GM19043 (cell line): ENCODE measurements at regions not wholly inside any gene's neighbourhood (a gene's known extent, or its start where the extent isn't known, plus 50 kb on each side); places are given as distances from the start of the nearest gene placed in this dataset.

Experiments used
- ATAC-seq: cut with Tn5 transposase; IDR thresholded peaks from one replicate; pipeline ENCODE4 v1.9.1; 2021; ENCODE audit warnings: low read depth; ENCODE audit not compliant: unreplicated experiment

GRCh38 chr5:103434057-103434456, 128.5 kb downstream of the NUDT12 start:
- ATAC-seq, result no peak

- ATAC-seq, result no peak
Observed at GRCh38 chr5:103433211-103433610, 129.4 kb downstream of the NUDT12 start.

DNA sequence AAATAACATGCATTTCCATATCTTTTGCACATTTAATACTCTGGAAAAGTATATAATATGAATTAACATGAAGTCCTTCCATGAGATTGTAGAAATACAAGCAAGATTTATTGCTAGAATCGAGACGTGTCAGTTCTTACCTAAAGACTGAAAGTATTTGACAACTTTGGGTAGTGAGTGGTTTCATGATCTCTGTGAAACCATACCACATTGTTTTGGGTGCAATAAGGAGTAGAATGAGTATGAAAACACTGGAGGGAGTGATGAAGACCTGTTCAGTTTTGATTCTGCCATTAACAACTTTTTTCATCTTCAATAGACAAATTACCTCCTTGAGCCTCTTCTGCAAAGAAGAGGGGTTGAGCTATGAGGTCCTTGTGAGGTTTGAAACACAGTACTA, 133.7 kb downstream of the NUDT12 start:
- no peak for ATAC-seq

GRCh38 chr5:103428411-103428871, 134.1 kb downstream of the NUDT12 start:
- no peak for ATAC-seq

- ATAC-seq, result no peak
Observed at GRCh38 chr5:103427326-103427725, 135.3 kb downstream of the NUDT12 start.

DNA sequence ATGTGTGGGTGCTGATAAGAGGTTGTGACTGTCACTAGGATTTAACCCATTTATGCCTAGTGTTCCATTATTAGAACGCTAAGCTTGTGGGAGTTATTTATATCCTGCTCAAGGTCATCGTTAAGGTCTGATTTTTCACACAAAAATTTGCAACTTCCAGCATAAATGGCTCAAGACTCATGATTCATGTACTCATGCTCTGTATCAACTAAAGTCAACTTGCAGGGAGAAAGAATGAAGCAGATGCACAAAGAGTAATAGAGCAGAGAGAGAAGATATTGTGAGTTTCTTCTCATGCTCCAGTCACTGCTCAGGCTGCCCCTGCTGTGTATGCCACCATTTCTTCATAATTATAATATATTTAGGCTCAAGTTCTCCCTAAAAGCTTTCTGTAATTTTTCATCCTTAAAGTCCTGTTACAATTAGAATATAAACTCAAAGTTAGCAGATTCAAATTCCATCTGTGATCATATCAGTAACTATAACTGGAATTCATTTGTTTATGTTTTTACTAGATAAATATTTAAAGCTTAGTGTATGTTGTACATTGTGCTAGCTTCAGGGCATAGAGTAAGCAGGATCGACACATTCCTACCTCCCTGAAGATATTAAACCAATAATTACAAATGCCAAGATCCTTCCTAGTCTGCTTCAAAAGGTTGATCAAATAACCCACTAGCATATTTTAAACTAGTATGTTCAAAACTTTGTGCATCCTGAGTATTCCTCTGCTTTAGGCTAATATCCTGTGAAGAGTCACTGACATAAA, 136.7 kb downstream of the NUDT12 start:
- ATAC-seq, result no peak

DNA sequence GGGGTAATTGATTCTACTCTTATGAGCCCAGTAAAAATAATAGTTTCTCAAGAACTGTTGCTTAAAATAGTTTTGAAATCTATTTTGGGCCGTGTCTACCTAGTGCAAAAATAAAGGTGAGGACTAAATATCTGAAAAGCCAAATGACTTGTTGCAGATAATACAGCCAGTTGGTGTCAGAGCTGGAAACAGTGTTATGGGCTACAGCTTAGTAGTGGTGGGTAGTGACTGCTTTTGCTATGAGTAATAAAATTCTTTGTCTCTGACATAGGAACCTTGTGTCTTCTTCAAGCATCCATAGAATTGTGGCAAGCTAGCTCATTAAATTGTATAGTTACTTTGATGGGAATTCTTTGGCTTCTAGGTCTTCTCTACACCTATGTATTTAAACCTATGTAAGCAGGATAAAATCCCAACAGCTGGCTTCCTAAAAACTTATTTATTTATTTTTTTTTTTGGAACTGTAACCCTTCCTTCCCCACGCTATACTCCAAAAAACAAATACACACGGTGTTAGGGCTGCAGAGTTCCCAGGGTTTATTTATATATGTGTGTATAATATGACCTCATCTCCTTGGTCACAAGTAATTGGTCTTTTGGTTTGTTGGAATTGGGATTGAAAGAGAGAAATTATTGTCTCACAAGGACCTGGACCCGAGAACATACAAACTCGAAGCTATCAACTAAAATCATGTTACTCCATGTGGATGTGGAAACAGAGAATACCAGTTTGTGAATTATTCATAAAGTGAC, 138.0 kb downstream of the NUDT12 start:
- ATAC-seq, result no peak

- ATAC-seq, result no peak
Observed at GRCh38 chr5:103424026-103424425, 138.6 kb downstream of the NUDT12 start.

- no peak for ATAC-seq
Observed at GRCh38 chr5:103422756-103423155, 139.8 kb downstream of the NUDT12 start.

DNA sequence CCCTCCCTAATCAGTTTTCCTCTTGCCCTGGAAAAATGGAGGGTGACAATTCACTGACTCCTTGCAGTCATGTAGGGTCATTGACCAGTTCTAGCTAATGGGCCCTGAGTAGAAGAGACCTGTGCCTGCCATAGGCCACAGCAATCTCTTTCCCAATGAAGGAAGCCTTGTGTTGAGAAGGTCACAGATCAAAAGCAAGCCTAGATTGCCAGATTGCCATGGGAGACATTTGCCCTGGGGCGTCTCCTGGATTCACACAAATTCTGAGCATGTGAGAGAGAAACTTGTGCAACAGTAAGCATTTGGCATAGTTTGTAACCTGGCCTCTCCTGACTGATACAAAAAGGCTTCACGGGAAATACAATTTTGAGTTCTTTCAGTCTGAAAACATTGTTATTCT, 148.0 kb downstream of the NUDT12 start:
- ATAC-seq, result no peak

DNA sequence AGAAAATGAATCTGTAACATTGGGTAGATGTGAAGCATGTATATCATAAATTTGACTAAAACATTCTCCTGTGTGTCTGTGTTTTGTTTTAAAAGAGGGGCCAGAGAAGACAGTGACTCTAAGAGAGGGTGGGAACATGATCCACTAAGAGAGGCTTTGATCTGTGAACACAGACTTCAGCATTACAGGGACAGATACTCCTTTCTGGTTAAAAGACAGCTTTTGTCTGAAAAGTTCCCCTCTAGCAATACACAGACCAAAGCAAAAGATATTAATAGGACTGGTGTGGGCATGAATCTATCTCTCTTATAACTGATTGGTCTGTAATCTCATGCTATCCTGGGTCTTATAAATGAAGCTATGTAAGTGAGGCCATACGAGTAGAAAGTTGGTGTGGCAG, 150.9 kb downstream of the NUDT12 start:
- ATAC-seq, result no peak

DNA sequence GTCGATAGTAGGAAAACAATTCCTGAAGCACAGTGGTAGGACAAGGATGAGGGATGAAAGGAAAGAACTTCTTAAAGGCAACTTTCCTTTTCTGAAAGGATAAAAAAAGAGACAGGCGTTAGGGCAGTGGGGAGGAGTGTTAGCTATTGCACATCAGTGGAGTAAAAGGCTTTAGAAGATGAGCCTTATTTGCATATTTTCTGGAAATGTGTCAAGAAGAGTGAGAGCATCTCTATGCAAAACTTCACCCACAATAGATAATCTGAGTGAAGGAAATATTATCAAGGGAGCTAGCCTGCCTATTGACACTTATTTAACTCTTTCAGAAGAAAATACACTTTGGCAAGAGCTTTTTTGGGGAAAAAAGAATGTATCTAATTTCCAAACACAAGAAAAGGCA, 151.6 kb downstream of the MACIR start:
- ATAC-seq, result peak; percentile 92

- no peak for ATAC-seq
Observed at GRCh38 chr5:103409013-103409670, 150.6 kb downstream of the MACIR start.

DNA sequence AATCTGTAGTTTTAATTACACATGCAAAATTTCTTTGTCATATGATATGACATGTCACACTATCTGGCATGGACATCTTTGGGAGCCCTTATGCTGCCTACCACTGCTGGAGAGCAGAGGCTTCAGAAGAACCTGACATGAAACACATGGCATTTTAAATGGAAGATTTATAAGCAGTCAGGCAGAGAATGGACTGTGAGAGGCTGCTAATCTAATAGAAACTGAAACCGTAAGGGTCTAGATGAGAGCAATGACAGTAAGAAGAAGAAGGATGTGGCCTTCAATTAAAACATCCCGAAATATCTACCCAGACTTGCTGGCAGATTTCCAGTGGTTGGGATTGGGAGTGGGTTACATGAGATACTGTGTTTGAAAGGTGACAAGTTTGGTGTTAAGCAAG, 149.8 kb downstream of the MACIR start:
- no peak for ATAC-seq

- ATAC-seq, result no peak
Observed at GRCh38 chr5:103407402-103407801, 148.8 kb downstream of the MACIR start.

- ATAC-seq, result no peak
Observed at GRCh38 chr5:103404483-103404882, 145.9 kb downstream of the MACIR start.

- ATAC-seq, result no peak
Observed at GRCh38 chr5:103402851-103403250, 144.3 kb downstream of the MACIR start.

DNA sequence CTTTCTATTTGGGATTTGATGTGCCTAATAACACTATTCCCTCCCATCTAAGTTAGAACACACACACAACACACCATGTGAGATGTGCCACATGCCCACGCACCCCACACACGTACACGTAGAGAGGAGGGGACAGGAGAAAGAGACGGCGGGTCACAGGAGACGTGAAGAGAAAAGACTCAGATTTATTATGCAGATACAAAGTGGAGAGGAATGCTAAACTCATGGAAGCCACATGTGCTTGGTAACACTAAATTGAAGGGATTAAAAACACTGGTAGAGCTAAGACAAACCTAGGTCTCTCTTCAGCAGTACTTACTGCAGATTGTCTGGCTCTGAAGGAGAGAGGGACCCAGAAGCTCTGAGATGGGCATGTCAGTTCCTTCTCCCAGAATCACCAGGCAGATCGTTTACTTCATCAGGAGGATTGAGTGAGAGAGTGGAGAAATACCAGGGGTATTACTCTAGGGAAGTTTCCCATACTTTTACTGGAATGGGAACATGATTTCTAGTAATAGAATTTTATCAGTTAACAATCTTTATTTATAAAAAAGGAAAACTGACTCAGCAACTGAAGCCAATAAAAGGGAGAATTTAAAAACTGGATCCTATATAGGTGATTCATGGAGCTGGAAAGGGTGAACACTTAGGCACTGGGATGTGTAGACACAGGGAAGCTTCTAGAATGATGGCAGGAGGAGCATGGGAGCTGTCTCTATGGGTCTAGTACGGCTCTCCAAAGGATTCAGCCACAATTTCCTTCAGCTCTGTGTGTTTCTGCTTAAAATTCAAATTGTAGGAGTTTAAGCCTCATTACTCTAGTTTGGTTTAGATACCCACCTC, 139.4 kb downstream of the MACIR start:
- ATAC-seq, result no peak

GRCh38 chr5:103394676-103395075, 136.1 kb downstream of the MACIR start:
- ATAC-seq, result no peak

GRCh38 chr5:103393101-103393754, 134.7 kb downstream of the MACIR start:
- ATAC-seq, result no peak
